HL-60 (cell line): ENCODE measurements at regions not wholly inside any gene's neighbourhood (a gene's known extent, or its start where the extent isn't known, plus 50 kb on each side); places are given as distances from the start of the nearest gene placed in this dataset.
"Not testable (repeated sequence)": the region's sequence is repeated elsewhere in the genome, so short reads cannot be mapped to it uniquely, and the experiment has no call there.

Experiments used
- DNase-seq, 2 experiments: peaks; one replicate each; pipeline ENCODE4 v3.0.0-alpha.2; 2010 to 2020; ENCODE audit warnings: low read depth in 1 of 2, low spot score in 1 of 2
- H3K27ac ChIP-seq: fragments of 250-450 bp; sonication (Bioruptor Pico); replicated peaks from 2 replicates; pipeline ENCODE4 v1.5.1; 2020; ENCODE audit warnings: mild to moderate bottlenecking, moderate library complexity
- H3K27me3 ChIP-seq: fragments of 250-450 bp; sonication (Bioruptor Pico); 2 replicates; pipeline ENCODE4 v1.5.1; 2021; ENCODE audit warnings: mild to moderate bottlenecking, moderate library complexity; ENCODE audit not compliant: insufficient read depth, poor library complexity, severe bottlenecking
- H3K4me3 ChIP-seq: replicated peaks from 2 replicates; pipeline ENCODE4 v1.5.1; 2011; ENCODE audit warnings: mild to moderate bottlenecking, control low read depth, low read length; ENCODE audit not compliant: insufficient read depth
- CTCF ChIP-seq: IDR thresholded peaks from one replicate; pipeline ENCODE4 v1.5.1; 2011; ENCODE audit warnings: low read length, control low read depth, inconsistent platforms; ENCODE audit not compliant: insufficient read depth
- GABPA ChIP-seq: IDR thresholded peaks from 2 replicates; pipeline ENCODE4 v1.6.1; 2012; ENCODE audit warnings: low read depth
- POLR2AphosphoS5 ChIP-seq: IDR thresholded peaks from 2 replicates; pipeline ENCODE4 v1.6.1; 2012; ENCODE audit warnings: low read depth
- REST ChIP-seq: IDR thresholded peaks from 2 replicates; pipeline ENCODE4 v1.6.1; 2012; ENCODE audit warnings: low read depth; ENCODE audit not compliant: insufficient replicate concordance
- SPI1 ChIP-seq: IDR thresholded peaks from 2 replicates; pipeline ENCODE4 v1.6.1; 2012; ENCODE audit warnings: low read depth, mild to moderate bottlenecking, borderline replicate concordance

DNA sequence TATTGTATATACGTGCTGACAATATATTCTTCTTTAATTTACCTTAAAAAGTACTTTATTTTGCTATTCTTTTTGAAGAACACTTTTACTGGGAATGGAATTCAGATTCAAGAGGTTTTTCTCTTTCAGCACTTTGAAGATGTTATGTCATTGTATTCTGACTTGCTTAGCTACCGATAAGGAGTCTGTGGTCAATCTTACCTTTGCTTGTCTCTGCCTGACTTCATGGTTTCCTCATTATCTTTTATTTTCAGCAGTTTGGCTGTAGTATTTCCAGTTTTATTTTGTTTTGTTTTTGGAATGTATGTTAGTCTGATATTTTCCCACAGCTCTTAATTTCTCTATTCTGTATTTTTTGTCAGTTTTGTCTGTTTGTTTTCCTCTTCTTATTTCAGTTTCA lies 187.9 kb upstream of the SMIM30 start:
- no peak for DNase-seq
- no peak overlapping the region for H3K27ac ChIP-seq
- no peak overlapping the region for H3K4me3 ChIP-seq
- no peaks in the 10 kb centered on the region for H3K27me3 ChIP-seq
- TF ChIP-seq POLR2AphosphoS5: no peak
- no peak for TF ChIP-seq GABPA
- TF ChIP-seq SPI1: no peak
- TF ChIP-seq CTCF: no peak
- no peak for TF ChIP-seq REST

DNA sequence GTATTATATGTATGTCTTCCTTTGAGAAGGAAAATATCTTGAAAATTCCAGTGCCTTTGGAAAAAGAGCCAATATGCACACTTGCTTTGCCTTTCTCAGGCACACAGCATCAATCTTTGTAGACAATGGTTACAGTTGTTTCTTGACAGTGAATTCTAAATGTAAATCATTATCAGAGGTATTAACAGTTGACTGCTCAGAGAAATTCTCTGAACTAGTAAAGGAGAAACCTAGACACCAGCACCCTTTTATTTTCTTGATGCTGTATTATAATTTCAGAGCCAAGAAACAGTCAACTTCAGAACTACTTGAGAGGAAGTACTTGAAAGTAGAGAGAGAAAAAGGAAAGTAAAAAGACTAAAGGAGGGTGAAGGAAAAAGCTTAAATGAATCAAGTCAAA lies 185.8 kb upstream of the SMIM30 start:
- Histone ChIP-seq H3K4me3 (no peak overlapping the region), H3K27ac (no peak overlapping the region), H3K27me3 (no peaks in the 10 kb centered on the region)
- TF ChIP-seq REST: no peak
- TF ChIP-seq SPI1: no peak
- TF ChIP-seq GABPA: no peak
- TF ChIP-seq CTCF: no peak
- no peak for TF ChIP-seq POLR2AphosphoS5
- no peak for DNase-seq

DNA sequence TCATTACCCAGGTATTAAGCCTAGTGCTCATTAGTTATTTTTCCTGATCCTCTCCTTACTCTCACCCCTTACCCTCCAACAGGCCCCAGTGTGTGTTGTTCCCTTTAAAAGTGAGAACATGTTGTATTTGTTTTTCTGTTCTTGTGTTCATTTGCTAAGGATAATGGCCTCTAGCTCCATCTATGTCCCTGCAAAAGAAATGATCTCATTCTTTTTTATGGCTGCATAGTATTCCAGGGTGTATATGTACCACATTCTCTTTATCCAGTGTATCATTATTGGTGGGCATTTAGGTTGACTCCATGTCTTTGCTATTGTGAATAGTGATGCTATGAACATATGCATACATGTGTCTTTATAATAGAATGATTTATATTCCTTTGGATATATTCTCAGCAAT lies 185.0 kb upstream of the SMIM30 start:
- H3K27me3 ChIP-seq, DNase-seq, H3K4me3 ChIP-seq, H3K27ac ChIP-seq: not testable (repeated sequence)

GRCh38 chr7:113301983-113302382 lies 183.6 kb upstream of the SMIM30 start:
- Histone ChIP-seq H3K4me3 (no peak overlapping the region), H3K27me3 (no peaks in the 10 kb centered on the region), H3K27ac (no peak overlapping the region)
- DNase-seq: no peak
- TF ChIP-seq SPI1 (no peak), REST (no peak), CTCF (no peak), POLR2AphosphoS5 (no peak), GABPA (no peak)
